Right ventricle myocardium inferior (tissue), 1 donor: ENCODE measurements at regions not wholly inside any gene's neighbourhood (a gene's known extent, or its start where the extent isn't known, plus 50 kb on each side); places are given as distances from the start of the nearest gene placed in this dataset.
"Not testable (repeated sequence)": the region's sequence is repeated elsewhere in the genome, so short reads cannot be mapped to it uniquely, and the experiment has no call there.

Experiments used
- ATAC-seq: fragments of 200-7000 bp; cut with Tn5 transposase; one replicate; pipeline ENCODE4 v1.9.1; 2020; ENCODE audit warnings: mild to moderate bottlenecking, moderate library complexity
- DNase-seq: peaks from one replicate; pipeline ENCODE4 v3.0.0; 2021; ENCODE audit errors: missing footprints
- intact Hi-C: fragments of 100-400 bp; cut with DNase I; formaldehyde crosslinking; loops from one replicate; pipeline ENCODE4 v1.11.0; 2022
- donor health status: DM: no; HTN: yes; CAD: no; lungs with severe emphysema.

DNA sequence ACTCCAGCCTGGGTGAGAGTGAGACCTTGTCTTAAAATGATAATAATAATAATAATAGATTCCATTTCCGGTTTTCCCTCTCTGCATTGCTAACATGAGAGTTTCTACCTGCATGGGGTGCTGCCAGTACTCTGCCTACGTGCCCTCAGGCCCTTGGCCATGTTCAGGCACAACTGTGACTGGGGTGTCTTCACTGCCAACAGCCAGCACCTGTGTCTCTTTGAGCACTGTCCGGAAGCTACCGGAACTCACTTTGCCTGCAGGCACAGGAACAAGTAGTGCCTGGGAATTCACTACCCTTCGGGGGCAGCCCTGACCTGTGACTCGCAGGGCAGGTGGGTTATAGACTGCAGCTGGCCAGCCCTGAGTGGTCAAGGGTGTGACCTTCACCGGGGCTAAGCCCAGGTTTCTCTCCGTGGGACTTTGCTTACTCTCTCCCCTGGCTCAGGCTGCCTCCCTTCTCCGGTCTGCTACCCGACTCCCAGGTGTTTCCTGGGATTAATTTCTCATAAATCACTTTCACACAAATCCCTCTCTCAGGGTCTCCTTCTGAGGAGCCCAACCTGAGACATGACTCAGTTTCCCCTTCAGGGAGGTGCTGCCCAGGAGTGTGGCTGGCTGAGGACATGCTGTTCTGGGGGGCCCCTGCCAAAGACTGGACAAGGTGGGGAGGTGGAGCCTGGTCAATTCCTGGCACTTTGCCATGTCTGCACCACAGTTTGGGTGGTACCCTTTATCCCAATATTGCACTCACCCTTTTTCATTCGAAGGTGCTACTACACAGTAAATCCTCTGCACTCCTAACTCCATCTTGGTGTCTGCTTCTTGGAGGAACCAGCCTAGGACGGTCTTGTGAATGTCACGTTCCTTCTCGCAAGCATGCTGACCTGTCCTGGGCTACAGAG, 79.5 kb upstream of the RALGAPA2 start:
- intact Hi-C loops, result no loop called here
- DNase-seq (no peak), ATAC-seq (no peak)

DNA sequence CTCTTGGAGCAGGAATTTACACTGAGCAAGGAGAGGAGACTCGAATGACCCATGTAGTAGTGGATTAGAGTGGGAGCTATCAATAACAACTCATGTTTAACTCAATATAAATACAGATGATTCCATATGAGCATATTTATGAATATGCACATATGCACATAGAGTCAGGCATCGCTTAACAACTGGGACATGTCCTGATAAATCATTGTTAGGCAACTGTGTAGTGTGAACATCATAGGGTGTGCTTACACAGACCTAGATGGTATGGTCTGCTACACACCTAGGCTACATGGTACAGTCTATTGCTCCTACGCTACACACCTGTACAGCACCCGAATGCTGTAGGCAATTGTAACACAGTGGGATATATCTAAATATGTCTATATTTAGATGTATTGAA, 75.9 kb upstream of the RALGAPA2 start:
- no peak for ATAC-seq
- intact Hi-C loops, result no loop called here
- DNase-seq, result no peak

DNA sequence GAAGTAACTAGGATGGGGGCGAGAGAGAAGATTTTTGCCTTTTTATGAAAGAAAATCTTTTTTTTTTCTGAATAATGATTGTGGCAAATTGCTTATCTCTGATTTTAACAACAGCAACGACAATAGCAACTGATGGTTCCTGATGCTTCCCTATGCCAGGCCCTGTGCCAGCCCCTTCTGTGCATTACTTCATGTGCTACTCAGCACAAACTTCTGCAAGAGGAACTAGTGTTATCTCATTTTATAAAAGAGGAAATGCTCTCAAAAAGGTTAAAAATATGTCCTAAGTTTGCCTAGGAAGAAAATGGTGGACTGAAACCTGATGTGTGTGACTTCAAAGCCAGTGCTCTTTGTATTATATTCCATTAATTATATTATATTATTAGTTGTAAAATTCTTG, 74.0 kb upstream of the RALGAPA2 start:
- DNase-seq (peak; percentile 74), ATAC-seq (no peak)
- intact Hi-C loops, result no loop called here

DNA sequence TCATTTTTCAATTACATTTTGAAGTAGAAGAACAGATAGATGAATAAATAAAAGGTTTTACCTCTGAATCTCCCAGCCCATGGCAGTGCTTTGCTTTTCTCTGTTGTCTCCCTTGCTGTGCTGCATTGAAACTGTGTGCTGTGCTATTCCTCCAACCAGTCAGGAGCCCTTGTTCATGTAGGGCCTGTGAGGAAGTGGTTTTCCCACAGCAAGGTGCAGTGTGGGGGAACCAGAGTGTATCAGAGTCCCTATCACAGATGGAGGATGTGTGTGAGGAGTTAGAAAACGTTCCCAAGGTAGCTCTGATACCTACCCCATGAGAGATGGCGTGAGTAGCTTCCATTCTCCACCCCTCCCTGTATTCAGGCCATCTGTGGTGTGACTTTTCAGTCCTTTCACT, 72.8 kb upstream of the RALGAPA2 start:
- ATAC-seq, result no peak
- DNase-seq, result no peak

DNA sequence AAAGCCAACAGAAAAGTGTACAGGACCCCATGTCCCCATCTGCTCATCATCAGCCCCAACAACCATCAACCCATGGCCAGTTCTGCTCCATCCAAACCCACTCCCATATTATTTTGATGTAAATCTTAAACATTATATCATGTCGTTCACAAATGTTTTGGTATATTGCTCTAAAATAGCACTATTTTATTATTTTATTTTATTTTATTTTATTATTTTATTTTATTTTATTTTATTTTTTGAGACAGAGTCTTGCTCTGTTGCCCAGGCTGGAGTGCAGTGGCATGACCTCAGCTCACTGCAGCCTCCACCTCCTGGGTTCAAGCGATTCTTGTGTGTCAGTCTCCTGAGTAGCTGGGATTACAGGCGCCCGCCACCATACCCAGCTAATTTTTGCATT, 72.0 kb upstream of the RALGAPA2 start:
- DNase-seq, ATAC-seq, intact Hi-C loops: not testable (repeated sequence)

More for the DNA sequence above, 72.8 kb upstream of the RALGAPA2 start:
- intact Hi-C loops, result no loop called here

DNA sequence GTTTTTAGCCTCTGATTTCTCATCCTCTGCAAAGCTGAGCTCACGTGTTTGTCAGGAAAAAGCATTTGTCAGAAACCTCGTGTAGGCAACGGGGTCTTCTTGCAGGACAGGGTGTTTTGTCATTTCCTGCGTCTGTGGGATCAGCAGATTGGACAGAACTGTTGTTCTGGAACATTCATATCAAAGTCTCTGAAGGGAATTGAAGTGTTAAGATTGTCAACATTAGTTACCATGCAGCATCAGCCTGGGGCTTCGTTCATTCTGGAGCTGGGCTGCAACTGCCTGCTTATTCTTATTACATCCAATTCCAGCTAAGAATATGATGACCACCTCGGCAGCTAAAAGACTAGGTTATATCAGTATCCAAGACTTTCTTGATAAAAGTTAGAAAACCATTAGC, 71.0 kb upstream of the RALGAPA2 start:
- ATAC-seq, result no peak
- intact Hi-C loops, result no loop called here
- no peak for DNase-seq

DNA sequence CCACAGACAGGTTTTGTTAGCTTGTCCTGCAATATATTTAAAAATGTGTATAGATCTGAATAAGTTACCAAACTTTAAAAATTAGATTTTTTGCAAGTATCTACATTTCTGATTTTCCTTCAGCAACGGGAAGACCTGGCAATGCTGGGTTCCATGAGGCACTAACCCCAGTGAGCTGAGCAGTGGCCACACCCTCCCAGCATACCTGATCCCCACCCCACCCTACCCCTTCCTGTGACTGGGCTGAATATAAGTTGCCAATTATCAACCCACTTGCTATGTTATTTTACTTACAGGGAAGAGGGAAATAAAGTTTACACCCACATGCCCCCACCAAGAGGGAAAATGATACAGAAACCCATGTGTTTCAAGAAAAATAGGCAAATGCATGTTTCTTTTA, 70.3 kb upstream of the RALGAPA2 start:
- intact Hi-C loops, result no loop called here
- no peak for DNase-seq
- no peak for ATAC-seq

DNA sequence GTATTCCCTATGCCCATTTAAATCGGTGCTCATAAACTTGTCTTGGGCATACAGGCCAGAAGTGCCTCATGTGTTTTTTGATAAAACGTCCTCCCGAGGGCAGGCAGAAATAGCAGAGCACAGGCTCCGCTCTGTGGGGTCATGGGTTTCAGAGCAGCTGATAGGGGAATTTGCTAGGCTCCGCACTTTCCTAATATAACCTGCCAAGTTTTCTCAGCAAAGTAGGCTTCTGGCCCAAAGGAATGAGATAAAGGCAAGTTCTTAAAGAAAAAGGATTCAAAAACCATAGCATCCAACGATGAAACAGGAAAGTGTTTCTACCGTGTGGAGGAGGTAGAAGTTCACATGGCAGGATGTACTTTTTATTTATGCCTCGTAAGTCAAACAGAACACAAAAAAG, 69.8 kb upstream of the RALGAPA2 start:
- DNase-seq (no peak), ATAC-seq (peak; percentile 62)
- intact Hi-C loops, result no loop called here

DNA sequence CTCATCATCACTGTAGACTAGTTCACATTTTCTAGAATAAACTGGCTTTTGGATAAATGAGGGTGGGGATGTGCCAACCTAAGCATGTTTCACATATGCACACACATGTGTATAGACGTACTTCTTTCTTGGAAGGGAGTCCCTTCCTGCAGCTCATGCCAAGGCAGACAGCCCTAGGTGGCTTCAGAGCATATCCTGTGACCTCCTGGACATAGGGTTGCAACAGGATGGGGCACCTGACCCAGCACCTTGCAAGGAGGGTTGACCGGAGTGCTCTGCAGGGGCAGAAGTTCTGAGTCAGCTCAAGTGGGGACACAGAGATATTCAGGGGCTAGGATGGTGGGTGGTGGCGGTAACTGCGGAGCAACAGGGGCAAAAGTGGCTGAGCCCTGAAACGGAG, 68.6 kb upstream of the RALGAPA2 start:
- DNase-seq (no peak), ATAC-seq (no peak)
- intact Hi-C loops, result no loop called here

DNA sequence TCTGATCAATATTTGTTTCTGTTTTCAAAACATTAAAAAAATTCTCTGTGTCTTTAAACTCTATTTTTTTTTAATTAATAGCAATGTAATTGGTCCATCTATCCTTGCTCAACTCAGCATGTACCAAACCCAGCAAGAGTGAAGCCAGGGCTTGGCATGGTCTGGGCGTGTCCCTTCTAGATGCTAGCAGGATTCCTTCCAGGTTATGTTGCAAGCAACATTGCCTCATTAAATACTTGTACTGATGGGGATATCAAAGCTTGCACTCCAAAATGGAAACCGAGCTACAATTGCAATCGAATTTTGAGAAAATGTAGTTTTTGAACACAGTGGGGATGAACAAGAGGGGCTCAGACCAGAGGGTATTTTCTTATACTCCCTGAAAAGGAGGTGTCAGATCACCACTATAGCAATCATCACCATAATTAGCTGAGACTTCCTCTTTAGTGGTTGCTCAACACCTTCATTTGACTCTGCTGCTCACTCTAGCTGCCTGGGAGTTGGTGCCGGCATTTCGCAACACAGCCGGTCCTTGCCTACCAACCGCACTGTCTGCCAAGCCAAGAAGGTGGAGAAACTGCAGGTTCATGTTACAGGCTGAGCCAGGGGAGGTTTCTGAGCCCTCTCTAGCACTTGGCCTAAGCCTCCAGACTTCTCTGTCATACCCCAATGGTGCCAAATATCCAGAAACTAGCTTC, 67.8 kb upstream of the RALGAPA2 start:
- ATAC-seq (peak; percentile 94), DNase-seq (peak; percentile 92)
- intact Hi-C loops, result no loop called here

DNA sequence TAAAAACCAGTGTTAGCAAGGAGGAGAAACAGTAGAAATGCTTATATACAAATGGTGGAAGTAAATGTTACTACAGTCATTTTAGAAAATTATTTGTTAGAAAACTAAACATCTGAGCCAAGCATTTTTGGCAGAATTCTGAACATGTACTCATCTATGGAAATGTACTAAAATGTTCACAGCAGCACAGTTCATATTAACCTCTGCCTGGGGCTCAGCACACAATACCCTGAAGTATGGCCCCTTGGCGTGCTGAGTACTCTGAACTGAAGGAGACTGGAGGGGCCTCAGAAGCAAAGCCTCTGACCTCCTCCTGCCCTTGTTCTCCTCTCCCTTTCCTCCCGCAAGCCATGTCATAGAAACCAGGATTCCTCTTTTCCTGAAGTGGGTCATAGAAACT, 66.2 kb upstream of the RALGAPA2 start:
- intact Hi-C loops, result no loop called here
- ATAC-seq (no peak), DNase-seq (no peak)

DNA sequence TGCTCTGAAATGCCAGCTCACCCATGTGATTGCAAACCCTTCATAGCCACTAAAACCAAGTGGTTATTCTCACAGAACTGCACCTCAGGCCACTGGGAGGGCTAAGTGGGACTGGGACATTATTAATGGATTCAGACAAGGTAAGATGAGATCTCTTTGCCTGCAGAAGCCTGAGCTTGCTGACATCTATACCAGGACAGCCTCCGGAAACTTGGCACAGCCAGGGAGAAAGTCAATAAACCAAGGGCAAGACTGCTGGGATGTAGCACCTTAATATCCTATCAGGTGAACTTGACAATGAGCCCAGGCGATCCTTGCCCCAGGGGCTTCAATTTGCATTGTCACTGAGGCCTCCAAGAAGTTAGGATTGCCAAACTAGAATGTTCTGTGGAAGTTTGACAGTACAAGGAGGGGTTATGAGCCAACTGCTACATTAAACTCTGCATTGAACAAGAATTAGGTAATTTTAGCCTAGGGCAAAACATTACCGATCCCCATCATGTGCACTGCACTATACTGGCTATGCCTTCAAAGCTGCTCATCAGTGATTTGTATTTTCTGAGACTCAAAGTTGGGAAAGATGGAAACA, 60.1 kb upstream of the RALGAPA2 start:
- intact Hi-C loops, result no loop called here
- ATAC-seq (no peak), DNase-seq (no peak)

DNA sequence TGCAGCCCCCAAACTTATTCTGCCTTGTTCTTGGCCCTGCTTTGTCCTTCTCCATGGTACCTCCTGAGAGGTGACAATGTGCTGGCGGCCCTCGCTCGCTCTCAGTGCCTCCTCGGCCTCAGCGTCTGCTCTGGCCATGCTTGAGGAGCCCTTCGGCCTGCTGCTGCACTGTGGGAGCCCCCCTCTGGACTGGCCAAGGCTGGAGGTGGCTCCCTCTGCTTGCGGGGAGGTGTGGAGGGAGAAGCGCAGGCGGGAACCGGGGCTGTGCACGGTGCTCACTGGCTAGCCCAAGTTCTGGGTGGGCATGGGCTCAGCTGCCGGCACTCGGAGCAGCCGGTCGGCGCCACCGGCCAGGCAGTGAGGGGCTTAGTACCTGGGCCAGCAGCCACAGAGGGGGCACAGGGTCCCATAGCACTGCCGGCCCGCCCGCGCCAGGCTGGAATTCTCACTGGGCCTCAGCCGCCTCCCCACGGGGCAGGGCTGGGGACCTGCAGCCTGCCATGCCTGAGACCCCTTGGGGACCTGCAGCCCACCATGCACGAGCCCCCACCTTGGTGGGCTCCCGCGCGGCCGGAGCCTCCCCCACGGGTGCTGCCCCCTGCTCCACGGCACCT, 55.9 kb upstream of the RALGAPA2 start:
- ATAC-seq, result no peak
- intact Hi-C loops, result loop anchor here (10.0 kb wide), 1 partner anchor 56 kb away; no protein-coding TSS in a partner anchor
- no peak for DNase-seq

DNA sequence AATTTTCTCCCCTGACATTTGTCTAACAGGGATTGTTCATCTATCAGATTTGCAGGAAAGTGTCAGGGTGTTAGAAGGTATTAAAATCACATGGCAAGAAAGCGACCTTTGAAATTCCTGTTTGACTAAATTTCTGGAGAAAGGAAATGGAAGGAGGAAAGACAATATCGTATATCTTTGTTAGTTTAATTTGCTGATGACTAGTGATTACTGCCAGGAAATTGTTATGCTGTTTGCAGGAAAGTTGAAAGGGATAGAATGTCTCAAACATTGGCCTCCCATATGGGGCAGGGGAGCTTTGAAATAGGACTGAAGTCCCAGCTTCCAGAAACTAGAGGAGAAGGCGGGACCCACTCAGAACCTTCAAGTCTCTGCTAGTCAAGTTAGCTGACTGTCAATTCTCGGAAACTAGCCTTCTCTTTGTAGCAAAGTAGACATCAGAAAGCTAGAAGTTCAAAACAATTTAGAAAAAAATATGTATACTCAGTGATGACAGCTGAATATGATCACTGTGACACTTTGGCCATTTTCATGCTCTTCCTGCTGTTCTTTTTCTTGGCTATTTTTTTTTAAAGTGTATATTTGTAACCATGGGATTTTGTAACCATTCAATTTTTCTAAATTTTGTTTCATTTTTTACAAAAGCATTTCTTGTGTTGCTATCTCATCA, 53.4 kb upstream of the RALGAPA2 start:
- ATAC-seq (no peak), DNase-seq (no peak)
- intact Hi-C loops, result loop anchor here (10.0 kb wide), 1 partner anchor 59 kb away; no protein-coding TSS in a partner anchor

DNA sequence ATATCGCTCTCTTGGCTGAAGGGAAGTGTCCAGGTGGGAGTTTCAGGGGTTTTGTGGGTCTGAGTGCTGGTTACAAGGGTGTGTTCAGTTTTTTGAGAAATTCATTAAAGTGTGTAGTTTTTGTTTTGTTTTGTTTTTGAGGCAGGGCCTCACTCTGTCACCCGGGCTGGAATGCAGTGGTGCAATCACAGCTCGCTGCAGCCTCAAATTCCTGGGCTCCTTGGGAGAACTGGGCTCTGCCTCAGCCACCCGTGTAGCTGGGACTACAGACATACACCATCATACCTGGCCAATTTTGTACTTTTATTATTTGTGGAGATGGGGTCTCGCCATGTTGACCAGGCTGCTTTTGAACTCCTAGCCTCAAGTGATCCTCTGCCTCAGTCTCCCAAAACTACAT, 51.2 kb upstream of the RALGAPA2 start:
- no peak for ATAC-seq
- intact Hi-C loops, result loop anchor here (10.0 kb wide), 1 partner anchor 61 kb away; no protein-coding TSS in a partner anchor
- DNase-seq, result no peak
